ENCODE measurements at regions not wholly inside any gene's neighbourhood (a gene's known extent, or its start where the extent isn't known, plus 50 kb on each side); places are given as distances from the start of the nearest gene placed in this dataset.

DNA sequence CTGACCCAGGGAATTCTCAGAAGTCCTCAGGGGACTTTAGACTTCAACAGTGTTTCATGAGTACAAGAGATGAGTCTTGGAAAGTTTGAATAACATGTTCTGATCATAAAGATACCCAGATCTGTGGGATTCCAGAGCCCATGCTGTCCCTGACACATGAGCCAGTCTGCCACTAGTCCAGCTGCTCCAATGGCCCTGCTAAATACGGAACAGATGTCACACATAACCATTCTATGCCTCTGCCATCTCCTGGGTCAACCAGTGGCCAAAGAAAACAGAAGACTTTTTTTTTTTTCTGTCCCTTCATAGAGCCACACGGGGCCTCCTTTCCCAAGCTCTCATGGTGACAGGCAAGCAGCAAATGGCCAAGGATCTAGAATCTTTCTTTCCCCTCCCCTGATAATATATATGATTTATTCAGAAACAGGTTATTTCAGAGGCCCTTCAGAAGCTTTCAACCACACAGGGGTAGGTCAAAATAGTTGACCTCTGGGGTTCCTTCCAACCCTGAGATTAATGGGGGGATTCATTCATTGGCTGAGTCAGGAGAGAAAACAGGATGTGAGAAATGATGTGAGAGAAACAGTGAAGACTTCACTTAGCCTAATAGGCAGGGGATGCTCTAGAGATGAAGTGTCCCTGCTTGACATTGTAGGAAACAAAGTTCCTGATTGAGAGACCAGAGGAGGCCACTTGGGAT lies 367.7 kb downstream of the CDK5RAP2 start:
- no peak for DNase-seq (ENCODE audit: low read depth)

- DNase-seq (ENCODE audit: low read depth), result no peak
Observed at GRCh38 chr9:120210274-120210673, 369.7 kb downstream of the CDK5RAP2 start.

DNA sequence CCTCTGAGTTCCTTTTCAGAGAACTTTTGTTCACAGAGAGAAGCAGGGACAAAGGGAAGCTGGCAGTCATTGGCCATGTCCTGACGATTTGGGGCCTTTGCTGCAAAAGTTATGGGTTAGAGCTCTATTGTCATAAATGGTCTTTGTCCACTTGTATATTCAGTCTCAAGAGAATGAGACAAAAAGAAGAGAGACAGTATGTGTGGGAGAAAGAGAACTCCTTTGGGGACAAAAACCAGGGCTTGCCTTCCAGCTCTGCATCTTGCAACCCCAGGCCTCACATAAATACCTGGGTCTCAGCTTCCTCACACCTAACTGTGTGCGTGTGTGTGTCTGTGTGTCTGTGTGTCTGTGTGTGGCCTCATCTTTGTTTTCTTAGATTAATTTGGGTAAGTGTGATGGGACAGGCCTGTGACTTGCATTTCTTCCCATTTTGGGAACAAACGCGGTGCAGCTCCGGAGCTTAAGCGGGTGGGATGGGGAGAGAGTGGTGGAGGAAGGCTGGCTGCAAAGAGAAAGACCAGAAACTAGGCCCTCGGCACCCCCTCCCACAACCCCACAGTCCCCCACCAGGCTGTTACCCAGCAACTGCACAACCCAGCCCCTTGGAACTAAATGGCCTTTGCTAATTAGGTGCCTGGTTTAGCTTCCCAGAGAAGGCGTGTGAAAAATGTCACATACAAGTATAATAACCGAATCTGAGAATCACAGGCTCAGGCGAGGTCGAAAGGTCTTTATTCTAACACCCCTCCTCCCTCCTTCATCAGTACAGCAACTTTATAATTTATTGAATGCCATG lies 376.9 kb downstream of the CDK5RAP2 start:
- DNase-seq (ENCODE audit: low read depth), result no peak

DNA sequence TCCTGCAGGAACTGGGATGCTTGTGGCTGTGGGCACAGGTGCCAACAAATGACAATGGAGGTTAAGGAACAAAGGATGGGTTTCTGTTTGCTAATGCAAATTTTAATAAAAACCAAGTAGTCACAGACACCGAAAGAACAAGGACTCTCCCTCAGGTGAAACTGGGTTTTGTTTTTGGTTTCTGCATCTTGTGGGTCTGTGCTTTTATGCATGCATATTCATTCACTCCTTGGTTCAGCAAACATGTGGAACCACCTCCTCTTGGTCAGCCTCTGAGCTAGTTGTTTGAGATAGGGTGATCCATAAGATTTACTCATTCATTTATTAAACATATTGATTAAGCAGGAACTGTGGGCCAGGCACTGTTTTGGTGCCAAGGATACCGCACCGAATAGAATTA lies 381.9 kb downstream of the CDK5RAP2 start:
- no peak for DNase-seq (ENCODE audit: low read depth)

DNA sequence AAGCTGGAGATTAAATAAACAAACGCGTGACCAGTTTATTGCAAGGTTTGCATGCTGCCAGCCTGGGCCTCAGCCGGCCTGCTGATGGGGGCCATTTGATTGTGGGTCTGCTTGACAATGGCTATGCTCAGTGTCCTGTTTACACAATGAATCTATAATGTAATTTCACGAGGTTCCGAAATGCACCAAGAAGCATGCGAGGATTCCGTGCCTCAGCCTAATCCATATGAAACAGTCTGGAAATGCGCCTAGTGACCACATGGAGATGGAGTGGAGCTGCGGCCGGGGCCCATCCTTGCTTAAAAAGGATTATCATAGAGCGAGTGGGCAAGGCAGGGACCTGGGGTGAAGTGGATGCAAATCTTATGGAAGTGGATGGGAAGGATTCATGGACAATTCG lies 382.4 kb downstream of the CDK5RAP2 start:
- DNase-seq (ENCODE audit: low read depth), result no peak

GRCh38 chr9:120191141-120191540 lies 388.8 kb downstream of the CDK5RAP2 start:
- no peak for DNase-seq (ENCODE audit: low read depth)

DNA sequence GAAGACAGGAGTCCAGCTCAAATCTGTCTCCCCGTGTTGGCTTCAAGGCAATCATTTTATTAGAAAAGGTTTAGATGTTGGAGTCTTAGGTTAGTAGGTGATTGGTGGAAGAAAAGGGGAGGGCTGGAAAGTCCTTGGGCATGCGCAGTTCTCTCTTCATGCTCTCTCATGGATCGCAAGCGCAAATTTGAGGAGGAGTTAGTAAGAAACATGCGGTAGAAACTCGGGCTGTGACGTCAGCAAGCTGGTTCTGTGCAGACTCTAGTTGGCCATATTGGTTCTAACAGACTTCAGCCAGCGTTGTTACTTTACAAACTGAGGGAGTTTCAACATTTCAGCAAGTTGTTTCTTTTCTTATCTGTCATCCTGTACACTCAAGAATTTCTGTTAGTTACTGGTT lies 392.2 kb downstream of the CDK5RAP2 start:
- no peak for DNase-seq (ENCODE audit: low read depth)

GRCh38 chr9:120186276-120186675 lies 393.7 kb downstream of the CDK5RAP2 start:
- DNase-seq (ENCODE audit: low read depth), result no peak

- DNase-seq (ENCODE audit: low read depth), result no peak
Observed at GRCh38 chr9:120184266-120184665, 395.7 kb downstream of the CDK5RAP2 start.

GRCh38 chr9:120183615-120184014 lies 396.4 kb downstream of the CDK5RAP2 start:
- DNase-seq (ENCODE audit: low read depth), result no peak

DNA sequence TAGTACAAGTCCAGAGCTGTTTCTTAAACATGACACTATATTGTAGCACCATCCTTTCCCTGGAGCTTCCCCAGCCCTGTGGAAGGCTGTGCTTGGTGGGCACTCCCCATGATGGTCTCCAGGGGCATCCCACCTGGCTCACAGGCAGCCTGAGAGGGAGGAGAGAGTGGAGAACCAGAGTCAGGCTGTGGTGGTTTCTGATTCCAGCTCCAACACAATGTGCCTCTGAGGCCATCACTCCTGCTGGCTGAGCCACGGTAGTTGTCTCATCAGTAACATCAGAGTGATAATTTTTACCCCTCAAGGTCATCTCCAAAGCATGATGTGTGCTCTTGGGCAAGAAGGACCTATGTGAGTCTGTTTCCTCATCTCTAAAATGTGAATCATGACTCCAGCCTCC lies 398.0 kb downstream of the CDK5RAP2 start:
- no peak for DNase-seq (ENCODE audit: low read depth)

- DNase-seq (ENCODE audit: low read depth), result no peak
Observed at GRCh38 chr9:120177121-120177520, 402.8 kb downstream of the CDK5RAP2 start.

DNA sequence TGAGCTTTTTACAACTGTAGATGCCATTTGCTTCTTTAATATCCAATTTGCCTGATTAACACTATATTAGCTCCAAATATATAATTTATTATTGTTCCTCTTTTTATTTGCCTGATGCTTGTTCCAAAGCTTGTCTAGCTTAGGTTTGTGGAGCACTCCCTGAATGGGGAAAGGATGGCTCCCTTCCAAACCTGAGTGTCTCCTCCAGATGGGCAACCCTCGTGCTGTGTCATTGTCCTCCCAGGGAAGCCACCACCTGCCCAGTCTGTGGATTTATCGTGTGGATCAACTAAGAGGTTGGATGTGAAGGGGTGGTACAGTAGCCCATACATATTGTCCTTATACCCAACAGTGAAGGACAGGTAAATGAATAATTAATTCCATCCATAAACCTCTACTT lies 404.9 kb downstream of the CDK5RAP2 start:
- DNase-seq (ENCODE audit: low read depth), result no peak

GRCh38 chr9:120161776-120162175 lies 418.2 kb downstream of the CDK5RAP2 start:
- DNase-seq (ENCODE audit: low read depth), result no peak

GRCh38 chr9:120158221-120158620 lies 421.7 kb downstream of the CDK5RAP2 start:
- DNase-seq (ENCODE audit: low read depth), result no peak

GRCh38 chr9:120156376-120156775 lies 423.6 kb downstream of the CDK5RAP2 start:
- DNase-seq (ENCODE audit: low read depth), result no peak

- DNase-seq (ENCODE audit: low read depth), result no peak
Observed at GRCh38 chr9:120153258-120153657, 426.7 kb downstream of the CDK5RAP2 start.

DNA sequence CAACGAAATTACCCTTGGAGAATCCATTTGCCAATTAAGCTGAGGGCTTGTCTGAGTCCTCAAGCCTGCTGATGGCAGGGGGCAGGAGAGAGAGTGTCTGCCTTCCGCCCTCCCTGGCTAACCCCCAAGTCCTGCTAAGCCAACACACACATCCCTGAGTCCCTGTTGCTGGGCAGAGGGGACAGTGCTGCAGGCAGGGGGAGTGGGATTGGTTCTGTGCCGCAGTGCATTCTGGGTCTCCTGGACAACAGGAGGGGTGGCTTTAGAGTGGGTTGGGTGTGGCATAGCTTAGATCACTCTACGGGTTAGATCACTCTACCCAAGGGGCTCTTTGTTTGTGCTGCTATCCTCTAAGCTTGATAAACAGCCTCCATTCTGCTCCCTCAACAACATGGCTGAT lies 427.7 kb downstream of the CDK5RAP2 start:
- no peak for DNase-seq (ENCODE audit: low read depth)

- DNase-seq (ENCODE audit: low read depth), result no peak
Observed at GRCh38 chr9:120151806-120152205, 428.2 kb downstream of the CDK5RAP2 start.

DNA sequence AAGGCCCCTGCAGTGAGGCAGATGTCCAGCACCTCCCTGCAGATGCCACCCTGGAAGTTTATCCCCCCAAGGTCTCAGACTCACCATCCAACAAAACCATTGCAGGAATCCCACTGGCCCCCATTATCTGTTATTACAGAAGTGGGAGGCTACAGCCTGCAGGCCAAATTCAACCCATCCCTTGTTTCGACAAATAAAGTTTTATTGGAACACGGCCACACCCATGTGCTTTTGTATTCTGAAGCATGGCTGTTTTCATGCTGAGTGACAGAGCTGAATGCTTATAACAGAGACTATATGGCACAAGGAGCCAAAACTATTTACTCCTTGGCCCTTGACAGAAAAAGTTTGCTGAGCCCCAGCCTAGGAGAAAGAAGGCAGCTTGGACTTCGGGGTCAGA lies 428.8 kb downstream of the CDK5RAP2 start:
- DNase-seq (ENCODE audit: low read depth), result no peak

- DNase-seq (ENCODE audit: low read depth), result no peak
Observed at GRCh38 chr9:120138955-120139354, 441.0 kb downstream of the CDK5RAP2 start.

- DNase-seq (ENCODE audit: low read depth), result no peak
Observed at GRCh38 chr9:120137186-120137840, 442.7 kb downstream of the CDK5RAP2 start.

GRCh38 chr9:120136696-120137095 lies 443.3 kb downstream of the CDK5RAP2 start:
- no peak for DNase-seq (ENCODE audit: low read depth)

All from stimulated activated CD8-positive, alpha-beta memory T cell treated with anti-CD3 and anti-CD28 coated beads, Interleukin-15, amount 100 ng/mL, for 24 hours (primary cell).